VCaP (cell line): ENCODE measurements at regions not wholly inside any gene's neighbourhood (a gene's known extent, or its start where the extent isn't known, plus 50 kb on each side); places are given as distances from the start of the nearest gene placed in this dataset.

ENCODE experiments used
- H3K27ac ChIP-seq: fragments of 450-650 bp; 2 replicates; pipeline ENCODE4 v1.5.1; 2017
- TF ChIP-seq, protein P1 (sequence below): fragments of 450-650 bp; conservative IDR thresholded peaks from 2 replicates; pipeline ENCODE4 v1.5.1; 2017; ENCODE audit warnings: mild to moderate bottlenecking, moderate library complexity

DNA sequence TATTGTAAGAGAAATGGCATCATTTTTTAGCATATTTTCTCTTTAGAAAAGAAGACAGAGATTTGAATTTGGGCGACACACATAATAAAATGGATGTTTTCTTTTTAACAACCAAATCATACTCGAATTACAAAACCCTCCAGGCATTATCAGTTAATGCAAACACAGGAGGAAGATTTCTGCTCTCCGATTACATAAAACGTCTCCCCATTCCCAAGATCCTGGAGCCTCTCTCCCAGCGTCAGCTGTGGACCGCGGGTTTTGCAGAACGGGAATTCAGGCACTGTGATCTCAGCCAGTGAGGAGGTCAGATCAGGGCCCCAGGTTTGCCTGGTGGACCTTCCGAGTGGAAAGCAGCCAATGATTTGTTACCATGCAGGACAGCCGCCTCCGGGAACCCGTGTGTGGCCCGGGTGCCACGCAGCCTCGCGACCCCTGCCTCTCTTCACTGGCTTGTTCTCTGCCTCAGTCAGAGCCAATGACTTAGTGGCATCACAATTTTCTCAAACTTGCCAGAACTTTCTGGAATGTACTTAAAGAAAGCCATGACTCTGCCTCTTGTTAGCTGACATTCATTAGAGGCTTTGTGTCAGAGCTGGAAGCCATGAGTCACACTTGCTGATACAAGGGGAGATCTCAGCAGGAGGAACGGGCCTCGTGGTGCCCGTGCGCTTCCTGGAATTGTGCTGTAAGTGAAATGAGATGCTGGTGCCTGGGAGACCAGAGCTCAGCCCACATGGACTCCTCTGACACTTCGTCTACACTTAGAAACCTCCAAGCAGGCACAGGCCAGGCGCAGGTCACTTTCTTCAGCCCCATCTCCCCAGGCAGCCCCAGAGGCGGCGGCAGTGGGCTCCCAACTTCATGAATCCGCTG is 246.1 kb downstream of the KLF6 start:
- H3K27ac ChIP-seq = peak overlapping the region; percentile 43
- TF ChIP-seq, protein P1, sequence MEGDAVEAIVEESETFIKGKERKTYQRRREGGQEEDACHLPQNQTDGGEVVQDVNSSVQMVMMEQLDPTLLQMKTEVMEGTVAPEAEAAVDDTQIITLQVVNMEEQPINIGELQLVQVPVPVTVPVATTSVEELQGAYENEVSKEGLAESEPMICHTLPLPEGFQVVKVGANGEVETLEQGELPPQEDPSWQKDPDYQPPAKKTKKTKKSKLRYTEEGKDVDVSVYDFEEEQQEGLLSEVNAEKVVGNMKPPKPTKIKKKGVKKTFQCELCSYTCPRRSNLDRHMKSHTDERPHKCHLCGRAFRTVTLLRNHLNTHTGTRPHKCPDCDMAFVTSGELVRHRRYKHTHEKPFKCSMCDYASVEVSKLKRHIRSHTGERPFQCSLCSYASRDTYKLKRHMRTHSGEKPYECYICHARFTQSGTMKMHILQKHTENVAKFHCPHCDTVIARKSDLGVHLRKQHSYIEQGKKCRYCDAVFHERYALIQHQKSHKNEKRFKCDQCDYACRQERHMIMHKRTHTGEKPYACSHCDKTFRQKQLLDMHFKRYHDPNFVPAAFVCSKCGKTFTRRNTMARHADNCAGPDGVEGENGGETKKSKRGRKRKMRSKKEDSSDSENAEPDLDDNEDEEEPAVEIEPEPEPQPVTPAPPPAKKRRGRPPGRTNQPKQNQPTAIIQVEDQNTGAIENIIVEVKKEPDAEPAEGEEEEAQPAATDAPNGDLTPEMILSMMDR = no peak

DNA sequence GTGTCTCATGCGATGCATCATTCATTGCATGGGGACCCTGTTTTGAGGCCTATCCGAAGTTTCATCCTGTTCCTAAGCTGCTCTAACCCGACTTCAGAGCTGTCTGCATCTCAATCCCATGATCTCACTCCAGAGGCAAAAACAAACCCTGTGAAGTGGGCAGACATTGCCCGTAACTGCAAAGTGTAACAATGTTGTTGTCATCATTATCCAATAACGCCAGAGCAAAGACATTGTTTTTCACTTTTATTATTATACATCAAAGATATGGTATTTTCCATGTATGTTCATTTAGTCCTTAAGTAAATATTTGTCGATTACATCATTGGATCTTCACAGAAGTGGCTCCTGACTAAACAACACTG is 246.7 kb downstream of the KLF6 start:
- TF ChIP-seq, protein P1 = no peak
- peak overlapping the region; percentile 43 for H3K27ac ChIP-seq

DNA sequence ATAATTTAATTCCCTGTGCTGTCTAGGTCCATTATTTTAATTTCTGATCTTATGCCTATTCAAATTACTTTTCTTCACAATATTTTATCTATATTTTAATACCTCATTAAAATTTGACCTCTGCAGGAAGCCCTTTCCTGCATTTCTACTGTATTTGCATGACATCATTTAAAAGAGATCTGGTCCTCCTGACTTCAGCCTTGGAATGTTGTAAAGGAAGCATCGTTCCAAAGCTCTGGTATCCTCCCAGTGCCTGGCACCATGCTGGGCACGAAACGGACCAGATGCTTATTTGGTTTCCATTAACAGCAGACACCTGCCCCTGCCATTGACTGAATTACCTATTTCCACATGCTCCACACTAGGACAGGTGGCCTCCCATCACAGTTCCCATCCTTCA is 247.5 kb downstream of the KLF6 start:
- no peak overlapping the region for H3K27ac ChIP-seq
- TF ChIP-seq, protein P1 = no peak

DNA sequence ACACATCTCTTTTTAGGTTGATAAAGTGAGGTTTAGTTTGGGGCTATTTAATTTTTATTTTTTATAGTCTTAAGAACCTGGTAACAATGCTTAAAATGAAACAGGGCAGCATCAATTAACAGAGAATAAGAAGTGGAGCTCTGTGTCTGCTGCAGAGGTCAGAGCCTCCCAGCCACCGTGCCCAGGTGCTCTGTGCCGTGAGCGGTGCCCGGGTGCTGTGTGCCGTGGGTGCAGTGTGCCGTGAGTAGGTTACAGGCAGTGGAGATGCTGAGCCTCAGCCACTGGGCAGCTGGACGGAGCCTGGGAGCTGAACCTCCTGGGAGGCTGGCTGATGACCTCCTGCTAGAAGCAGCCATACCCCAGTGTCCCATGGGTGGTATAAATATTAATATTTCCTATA is 250.0 kb downstream of the KLF6 start:
- H3K27ac ChIP-seq = no peak overlapping the region
- TF ChIP-seq, protein P1 = no peak

DNA sequence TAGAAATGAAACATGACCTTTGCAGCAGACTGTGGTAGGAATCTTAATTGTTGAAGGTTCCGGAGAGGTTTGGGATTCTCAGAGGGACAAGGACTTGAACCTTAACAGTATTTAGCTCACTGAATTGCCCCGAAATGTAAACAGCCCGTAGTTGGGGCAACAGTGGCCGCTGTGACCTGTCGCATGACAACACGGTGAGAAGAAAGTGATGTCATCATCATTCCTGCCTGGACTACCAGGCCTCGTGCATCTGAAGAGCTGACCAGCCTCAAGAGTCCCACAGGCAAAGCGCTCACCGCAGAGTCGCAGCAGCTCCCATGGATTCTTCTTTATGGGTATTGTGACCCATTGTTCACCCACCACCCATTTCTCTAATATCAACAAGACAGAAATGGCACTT is 250.6 kb downstream of the KLF6 start:
- TF ChIP-seq, protein P1 = no peak

DNA sequence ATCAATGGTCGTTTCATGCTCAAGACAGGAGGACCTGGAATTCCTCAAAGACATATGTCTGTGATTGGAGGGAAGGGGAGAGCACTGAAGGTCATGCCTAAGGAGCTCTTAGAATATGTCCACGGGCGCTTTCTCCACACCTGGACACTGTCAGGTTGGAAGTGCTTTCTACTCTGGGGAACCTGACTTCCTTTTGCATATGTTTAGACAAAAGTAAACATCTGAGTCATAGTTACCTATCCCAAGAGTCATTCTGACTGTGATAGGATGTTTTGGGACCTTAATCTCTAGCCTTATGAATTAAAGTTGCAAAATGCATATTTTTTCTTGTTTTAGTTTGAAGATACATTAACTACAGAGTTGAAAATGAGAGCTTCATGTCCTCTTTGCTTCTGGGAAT is 251.7 kb downstream of the KLF6 start:
- TF ChIP-seq, protein P1 = no peak
- no peak overlapping the region for H3K27ac ChIP-seq

More for the DNA sequence above, 250.6 kb downstream of the KLF6 start:
- no peak overlapping the region for H3K27ac ChIP-seq

DNA sequence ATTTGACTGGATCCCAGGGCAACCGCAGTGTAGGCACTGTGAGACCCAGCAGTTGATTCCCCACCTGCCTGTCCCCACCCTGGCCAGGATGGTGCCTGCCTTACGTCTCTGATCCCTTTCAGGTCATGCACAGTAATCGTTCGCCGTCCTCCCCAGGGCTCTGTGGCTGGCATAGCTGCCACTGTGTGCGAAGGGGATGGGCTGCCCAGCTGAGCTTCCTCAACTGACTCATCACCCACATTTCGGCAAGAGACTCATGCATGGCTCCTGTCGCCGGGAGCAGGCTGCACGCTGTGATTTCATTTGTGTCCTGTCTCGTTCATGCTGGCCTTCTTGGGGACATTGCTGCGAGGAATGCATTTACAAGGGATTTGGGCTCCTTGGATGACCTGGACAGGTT is 252.4 kb downstream of the KLF6 start:
- no peak overlapping the region for H3K27ac ChIP-seq
- TF ChIP-seq, protein P1 = no peak
